H1 (cell line): ENCODE measurements at regions not wholly inside any gene's neighbourhood (a gene's known extent, or its start where the extent isn't known, plus 50 kb on each side); places are given as distances from the start of the nearest gene placed in this dataset.

Source experiments
- CTCF ChIA-PET: fragments of 300-600 bp; sonication (Branson Sonifier 250); formaldehyde crosslinking; loops from one replicate; lab custom pipeline; 2021; ENCODE audit not compliant: partially characterized antibody; lab: Charles Lee
- POLR2A ChIA-PET: fragments of 300-600 bp; sonication (Branson Sonifier 250); formaldehyde crosslinking; loops from one replicate; lab custom pipeline; 2021; ENCODE audit warnings: inconsistent platforms; ENCODE audit not compliant: partially characterized antibody; lab: Charles Lee
- DNase-seq, 2 experiments: peaks; one replicate each; pipeline versions ENCODE4 v3.0.0 to v3.0.0-alpha.2; 2010 to 2022; ENCODE audit warnings: low spot score in 2 of 2, low read depth in 1 of 2, mixed read lengths in 1 of 2
- FAIRE-seq: peaks from 2 replicates; lab custom pipeline; 2011; peaks lifted over from hg19 to GRCh38; lab: Jason Lieb, UNC
- H2AFZ ChIP-seq: 2 replicates; pipeline ENCODE4 v1.8.1; 2012; ENCODE audit warnings: low read length, inconsistent platforms
- H2AK5ac ChIP-seq: 2 replicates; pipeline ENCODE4 v1.6.1; 2013; ENCODE audit warnings: low read depth, low read length
- H2BK120ac ChIP-seq: replicated peaks from 2 replicates; pipeline ENCODE3; 2013; ENCODE audit warnings: low read depth, low read length, inconsistent platforms
- H2BK12ac ChIP-seq: 2 replicates; pipeline ENCODE4 v1.6.1; 2013; ENCODE audit warnings: low read depth, low read length
- H2BK15ac ChIP-seq: 2 replicates; pipeline ENCODE4 v1.6.1; 2013; ENCODE audit warnings: low read length
- H2BK20ac ChIP-seq: 2 replicates; pipeline ENCODE4 v1.6.1; 2013; ENCODE audit warnings: low read length
- H2BK5ac ChIP-seq: 2 replicates; pipeline ENCODE4 v1.6.1; 2013; ENCODE audit warnings: low read depth, low read length
- H3K14ac ChIP-seq: 2 replicates; pipeline ENCODE4 v1.6.1; 2013; ENCODE audit warnings: inconsistent platforms; ENCODE audit not compliant: insufficient read length
- H3K18ac ChIP-seq: 2 replicates; pipeline ENCODE4 v1.6.1; 2013; ENCODE audit warnings: low read length; ENCODE audit errors: extremely low read depth
- H3K23ac ChIP-seq: 2 replicates; pipeline ENCODE4 v1.6.1; 2013; ENCODE audit warnings: inconsistent platforms; ENCODE audit not compliant: insufficient read length
- H3K23me2 ChIP-seq: 2 replicates; pipeline ENCODE4 v1.6.1; 2013; ENCODE audit warnings: low read depth, low read length
- H3K27ac ChIP-seq: 2 replicates; pipeline ENCODE4 v1.6.1; 2011; ENCODE audit warnings: low read depth, low read length, inconsistent platforms
- H3K27me3 ChIP-seq, 4 experiments: replicated peaks in 1 of 4; 1 replicate in 1 of 4; 2 replicates in 3 of 4; pipeline versions ENCODE4 v1.6.1 to v1.8.1; 2011 to 2013; ENCODE audit warnings: low read length in 3 of 4, mild to moderate bottlenecking in 3 of 4, inconsistent platforms in 2 of 4, mixed read lengths in 2 of 4, moderate library complexity in 1 of 4; ENCODE audit not compliant: control insufficient read depth in 3 of 4, insufficient read depth in 3 of 4; ENCODE audit errors: extremely low read depth in 1 of 4
- H3K36me3 ChIP-seq, 4 experiments: 2 replicates each; pipeline versions ENCODE4 v1.6.1 to v1.8.1; 2011 to 2013; ENCODE audit warnings: mild to moderate bottlenecking in 4 of 4, low read length in 3 of 4, moderate library complexity in 2 of 4, control low read depth in 1 of 4, inconsistent platforms in 1 of 4; ENCODE audit not compliant: insufficient read depth in 4 of 4, control insufficient read depth in 2 of 4
- H3K4ac ChIP-seq: replicated peaks from 2 replicates; pipeline ENCODE3; 2013; ENCODE audit warnings: low read length, low read depth, mixed read lengths, inconsistent platforms; ENCODE audit not compliant: insufficient read length
- H3K4me1 ChIP-seq, 4 experiments: replicated peaks in 1 of 4; 1 replicate in 1 of 4; 2 replicates in 3 of 4; pipeline versions ENCODE4 v1.6.1 to v1.8.1; 2011 to 2013; ENCODE audit warnings: low read length in 3 of 4, inconsistent platforms in 2 of 4, mixed read lengths in 1 of 4; ENCODE audit not compliant: insufficient read depth in 4 of 4, control insufficient read depth in 3 of 4
- H3K4me2 ChIP-seq, 2 experiments: 2 replicates each; pipeline versions ENCODE4 v1.6.1 to v1.8.1; 2011 to 2013; ENCODE audit warnings: low read depth in 2 of 2, low read length in 2 of 2, control low read depth in 1 of 2, inconsistent platforms in 1 of 2, mild to moderate bottlenecking in 1 of 2; ENCODE audit not compliant: insufficient read depth in 1 of 2
- H3K4me3 ChIP-seq, 4 experiments: fragments of 200-600, 300-600 bp in 1 of 4; sonication (generic), shearing (Covaris generic), sonication (Bioruptor Twin) in 1 of 4; 2 replicates each; pipeline versions ENCODE4 v1.5.1 to v1.8.1; 2011 to 2016; ENCODE audit warnings: low read length in 4 of 4, low read depth in 3 of 4, control low read depth in 2 of 4, inconsistent platforms in 2 of 4, mild to moderate bottlenecking in 2 of 4, mixed read lengths in 1 of 4, moderate library complexity in 1 of 4; ENCODE audit not compliant: insufficient read depth in 2 of 4; ENCODE audit errors: extremely low read depth in 1 of 4
- H3K56ac ChIP-seq: replicated peaks from 2 replicates; pipeline ENCODE3; 2013; ENCODE audit warnings: low read depth, mild to moderate bottlenecking, mixed read lengths, low read length, inconsistent platforms; ENCODE audit not compliant: insufficient read length
- H3K79me1 ChIP-seq: 2 replicates; pipeline ENCODE4 v1.6.1; 2013; ENCODE audit warnings: low read depth, low read length, control low read depth
- H3K79me2 ChIP-seq, 2 experiments: 2 replicates each; pipeline versions ENCODE4 v1.6.1 to v1.8.1; 2012 to 2013; ENCODE audit warnings: low read length in 2 of 2, mild to moderate bottlenecking in 2 of 2, inconsistent platforms in 1 of 2; ENCODE audit not compliant: insufficient read depth in 2 of 2, control insufficient read depth in 1 of 2
- H3K9ac ChIP-seq, 4 experiments: replicated peaks in 1 of 4; 1 replicate in 1 of 4; 2 replicates in 3 of 4; pipeline versions ENCODE4 v1.6.1 to v1.8.1; 2011 to 2013; ENCODE audit warnings: low read depth in 3 of 4, low read length in 3 of 4, control low read depth in 2 of 4, mild to moderate bottlenecking in 2 of 4, moderate library complexity in 2 of 4, inconsistent platforms in 1 of 4; ENCODE audit errors: extremely low read depth in 1 of 4
- H3K9me3 ChIP-seq, 2 experiments: 2 replicates each; pipeline versions ENCODE4 v1.6.1 to v1.8.1; 2012 to 2013; ENCODE audit warnings: mild to moderate bottlenecking in 2 of 2, moderate library complexity in 2 of 2, control low read depth in 1 of 2, inconsistent platforms in 1 of 2, low read depth in 1 of 2, low read length in 1 of 2, mixed read lengths in 1 of 2; ENCODE audit not compliant: insufficient read depth in 2 of 2
- H4K20me1 ChIP-seq, 2 experiments: replicated peaks in 1 of 2; 2 replicates each; pipeline versions ENCODE3 to v1.8.1; 2011 to 2013; ENCODE audit warnings: inconsistent platforms in 2 of 2, low read length in 2 of 2, mild to moderate bottlenecking in 1 of 2; ENCODE audit not compliant: insufficient read depth in 2 of 2, control insufficient read depth in 1 of 2
- H4K5ac ChIP-seq: 2 replicates; pipeline ENCODE4 v1.6.1; 2013; ENCODE audit warnings: low read length, low read depth, mixed read lengths, inconsistent platforms; ENCODE audit not compliant: insufficient read length
- H4K8ac ChIP-seq: 2 replicates; pipeline ENCODE4 v1.8.0; 2013; ENCODE audit warnings: mild to moderate bottlenecking, moderate library complexity, low read length, inconsistent platforms; ENCODE audit not compliant: insufficient read depth; ENCODE audit errors: extremely low read depth
- H4K91ac ChIP-seq: replicated peaks from 2 replicates; pipeline ENCODE3; 2013; ENCODE audit warnings: low read length, mixed read lengths, inconsistent platforms; ENCODE audit not compliant: insufficient read length
- GABPA ChIP-seq: IDR thresholded peaks from 2 replicates; pipeline ENCODE4 v1.6.1; 2011; ENCODE audit warnings: mild to moderate bottlenecking, low read length, moderate library complexity, borderline replicate concordance; ENCODE audit not compliant: insufficient read depth
- WGBS, 2 experiments: shearing (Covaris generic) in 1 of 2; methylation state at CpG; one replicate each; pipeline versions ENCODE4 v1.1.6 to v1.1.7; 2013 to 2015; ENCODE audit warnings: low lambda C conversion rate in 2 of 2, mixed read lengths in 2 of 2, inconsistent platforms in 1 of 2, low coverage in 1 of 2, missing lambda C conversion rate in 1 of 2; ENCODE audit not compliant: insufficient replicate concordance in 2 of 2, insufficient coverage in 1 of 2, insufficient read length in 1 of 2; ENCODE audit errors: extremely low coverage in 1 of 2, missing lambda C conversion rate in 1 of 2; 5-methylcytosine and 5-hydroxymethylcytosine counted together

DNA sequence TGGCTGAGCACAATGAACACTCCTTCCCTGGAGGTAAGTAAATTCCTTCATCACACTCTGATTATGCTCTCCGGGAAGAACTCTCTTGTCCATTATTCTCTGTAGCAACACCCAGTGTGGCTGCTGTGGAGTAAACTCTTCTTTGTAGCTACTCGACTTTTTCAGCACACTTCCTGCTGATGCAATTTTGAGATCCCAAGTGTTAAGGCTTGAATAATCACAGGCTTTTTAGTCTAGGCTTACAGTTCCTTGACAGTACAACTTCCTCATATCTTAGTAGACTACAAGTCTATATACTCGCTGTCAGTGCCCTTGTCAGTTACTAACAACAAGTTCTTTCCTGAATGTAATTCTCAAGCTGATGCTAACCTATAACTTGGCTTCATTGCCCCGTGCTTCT lies 301.8 kb upstream of the API5 start:
- H2BK15ac ChIP-seq = no peak overlapping the region
- no peak overlapping the region for H2BK5ac ChIP-seq
- no peaks in the 10 kb centered on the region for H4K20me1 ChIP-seq
- DNase-seq (no peak), FAIRE-seq (no peak)
- H2BK20ac ChIP-seq = no peak overlapping the region
- H3K4me2 ChIP-seq = no peak overlapping the region
- H2BK120ac ChIP-seq = no peak overlapping the region
- no peak overlapping the region for H3K23ac ChIP-seq
- H2AK5ac ChIP-seq = no peak overlapping the region
- H3K4me1 ChIP-seq = no peaks in the 10 kb centered on the region
- 83% methylated on average over 4 of the region's 4 CpGs; no CpG with 5 or more reads in 1 of the 2 experiments for WGBS, 2 experiments
- H3K9ac ChIP-seq = no peak overlapping the region; a peak in 1 of 7 replicates
- ChIA-PET CTCF (interaction anchor here (1.1 to 5.4 kb wide), 2 partner anchors 11 to 273 kb away, joined by 3 to 30 read pairs; no protein-coding TSS in a partner anchor), POLR2A (no interaction called here)
- no peak overlapping the region for H4K8ac ChIP-seq
- H3K4me3 ChIP-seq = no peak overlapping the region
- H3K4ac ChIP-seq = no peak overlapping the region
- no peak overlapping the region for H3K18ac ChIP-seq
- H3K56ac ChIP-seq = no peak overlapping the region
- H4K91ac ChIP-seq = no peak overlapping the region
- no peaks in the 10 kb centered on the region; the same call in 1 of the 2 replicates for H3K23me2 ChIP-seq
- peak overlapping the region; percentile 44; the same call in 1 of the 2 replicates for H2AFZ ChIP-seq
- no peaks in the 10 kb centered on the region for H3K79me2 ChIP-seq
- no peaks in the 10 kb centered on the region for H3K27me3 ChIP-seq
- no peaks in the 10 kb centered on the region for H3K79me1 ChIP-seq
- no peak overlapping the region for H3K27ac ChIP-seq
- no peaks in the 10 kb centered on the region for H3K36me3 ChIP-seq
- H4K5ac ChIP-seq = no peak overlapping the region
- no peak overlapping the region for H2BK12ac ChIP-seq
- H3K9me3 ChIP-seq = peaks cover 11 to 18% of the 10 kb centered on the region in 2 experiments; a peak in 3 of 4 replicates
- no peak overlapping the region for H3K14ac ChIP-seq
- TF ChIP-seq GABPA = no peak
